Ovary (tissue), 7 donors: ENCODE measurements at regions not wholly inside any gene's neighbourhood (a gene's known extent, or its start where the extent isn't known, plus 50 kb on each side); places are given as distances from the start of the nearest gene placed in this dataset.

ENCODE experiments used
- DNase-seq, 5 donors: peaks; one replicate each; pipeline ENCODE4 v3.0.0-alpha.2; 2019 to 2020
- H3K27ac ChIP-seq, 2 donors: fragments of 200-600 bp; one replicate each; pipeline versions ENCODE4 v1.5.1 to v1.8.0; 2019 to 2022
- H3K27me3 ChIP-seq: fragments of 200-600 bp; one replicate; pipeline ENCODE4 v1.8.0; 2022
- H3K36me3 ChIP-seq: fragments of 200-600 bp; sonication (generic); one replicate; pipeline ENCODE4 v1.5.1; 2019
- H3K4me1 ChIP-seq: one replicate; pipeline ENCODE4 v1.8.1; 2013; ENCODE audit warnings: mild to moderate bottlenecking, moderate library complexity; ENCODE audit not compliant: insufficient read depth
- H3K4me3 ChIP-seq: fragments of 200-600 bp; sonication (generic); one replicate; pipeline ENCODE4 v1.5.1; 2017
- H3K9me3 ChIP-seq, 2 donors: fragments of 200-600 bp in 1 of 2; sonication (generic) in 1 of 2; one replicate each; pipeline versions ENCODE4 v1.5.1 to v1.8.1; 2013 to 2019; ENCODE audit warnings: mild to moderate bottlenecking in 1 of 2, moderate library complexity in 1 of 2
- CTCF ChIP-seq, 3 donors: fragments of 450-650 bp in 2 of 3; fragments of 200-600 bp in 1 of 3; IDR thresholded peaks; one replicate each; pipeline versions ENCODE4 v1.5.1 to v1.8.0; 2016 to 2022; ENCODE audit warnings: antibody characterized with exemption in 3 of 3, mild to moderate bottlenecking in 1 of 3
- EP300 ChIP-seq: sonication (generic); formaldehyde crosslinking; IDR thresholded peaks from one replicate; pipeline ENCODE4 v1.6.1; 2017; ENCODE audit warnings: antibody characterized with exemption
- POLR2A ChIP-seq: fragments of 450-650 bp; IDR thresholded peaks from one replicate; pipeline ENCODE4 v1.6.1; 2017; ENCODE audit warnings: antibody characterized with exemption, mild to moderate bottlenecking, moderate library complexity
- WGBS, 3 donors: extraction: QIAGEN DNeasy Blood & Tissue Kit in 1 of 3; methylation state at CpG; one replicate each; pipeline versions ENCODE4 v1.1.5 to v1.1.7; 2013 to 2017; 5-methylcytosine and 5-hydroxymethylcytosine counted together
- intact Hi-C, 4 donors: fragments of 100-400 bp; cut with DNase I; formaldehyde crosslinking; loops; one replicate each; pipeline versions ENCODE4 v1.11.0 to v1.15.1; 2022 to 2023
- donor health status: DM: no; HTN: no; CAD: no; lungs with moderate emphysema.
- donor health status: DM: no; HTN: no; CAD: no.
- donor health status: Bipolar disorder and iron deficiency.
- donor health status: DM: no; HTN: no; CAD: no.
- donor health status: DM: yes; HTN: yes; CAD: no.

- Histone ChIP-seq H3K36me3 (no peaks in the 10 kb centered on the region), H3K27me3 (no peaks in the 10 kb centered on the region), H3K4me3 (no peak overlapping the region), H3K9me3 (no peaks in the 10 kb centered on the region), H3K27ac (no peak overlapping the region), H3K4me1 (no peaks in the 10 kb centered on the region)
- no peak for DNase-seq
- TF ChIP-seq POLR2A (no peak), CTCF (IDR thresholded peaks at IDR 0.05) (no peak), EP300 (no peak)
- intact Hi-C loops: no loop called here
- 80 to 87% (median 84%) methylated on average over 5 of the region's 5 CpGs for WGBS, 3 donors
These were observed 267.9 kb upstream of the SASH1 start for GRCh38 chr6:148074738-148075137.

- no peaks in the 10 kb centered on the region for H3K36me3 ChIP-seq
- H3K9me3 ChIP-seq: no peaks in the 10 kb centered on the region
- no peaks in the 10 kb centered on the region for H3K4me1 ChIP-seq
- intact Hi-C loops: no loop called here
- no peak overlapping the region for H3K27ac ChIP-seq
- H3K27me3 ChIP-seq: no peaks in the 10 kb centered on the region
- DNase-seq: no peak
- no peak overlapping the region for H3K4me3 ChIP-seq
- no peak for TF ChIP-seq POLR2A
- no peak for TF ChIP-seq EP300
- no peak for TF ChIP-seq CTCF (IDR thresholded peaks at IDR 0.05)
These were observed 267.3 kb upstream of the SASH1 start for GRCh38 chr6:148075352-148075751.

- 39 to 53% (median 44%) methylated on average over 3 of the region's 3 CpGs for WGBS, 3 donors
- intact Hi-C loops: no loop called here
- no peak for DNase-seq
- Histone ChIP-seq H3K4me3 (no peak overlapping the region), H3K27me3 (no peaks in the 10 kb centered on the region), H3K27ac (no peak overlapping the region), H3K9me3 (no peaks in the 10 kb centered on the region), H3K4me1 (no peaks in the 10 kb centered on the region), H3K36me3 (no peaks in the 10 kb centered on the region)
- TF ChIP-seq POLR2A: no peak
- no peak for TF ChIP-seq EP300
- TF ChIP-seq CTCF (IDR thresholded peaks at IDR 0.05): no peak
These were observed 266.6 kb upstream of the SASH1 start for GRCh38 chr6:148076051-148076450.

- H3K27ac ChIP-seq: no peak overlapping the region
- DNase-seq: no peak
- TF ChIP-seq EP300 (no peak), CTCF (IDR thresholded peaks at IDR 0.05) (no peak), POLR2A (no peak)
- no peaks in the 10 kb centered on the region for H3K4me1 ChIP-seq
- intact Hi-C loops: no loop called here
- no peaks in the 10 kb centered on the region for H3K36me3 ChIP-seq
- H3K27me3 ChIP-seq: no peaks in the 10 kb centered on the region
- WGBS, 3 donors: 97 to 98% (median 98%) methylated on average over 1 of the region's 1 CpG
- no peak overlapping the region for H3K4me3 ChIP-seq
- no peaks in the 10 kb centered on the region for H3K9me3 ChIP-seq
These were observed 262.3 kb upstream of the SASH1 start for GRCh38 chr6:148080315-148080714.

- no peak overlapping the region for H3K27ac ChIP-seq
- no peaks in the 10 kb centered on the region for H3K27me3 ChIP-seq
- no peaks in the 10 kb centered on the region for H3K9me3 ChIP-seq
- no peaks in the 10 kb centered on the region for H3K4me1 ChIP-seq
- DNase-seq: no peak
- H3K36me3 ChIP-seq: no peaks in the 10 kb centered on the region
- intact Hi-C loops: no loop called here
- 95 to 97% (median 96%) methylated on average over 7 of the region's 7 CpGs for WGBS, 3 donors
- TF ChIP-seq EP300: no peak
- no peak for TF ChIP-seq POLR2A
- no peak for TF ChIP-seq CTCF (IDR thresholded peaks at IDR 0.05)
- H3K4me3 ChIP-seq: no peak overlapping the region
These were observed 261.6 kb upstream of the SASH1 start for GRCh38 chr6:148081076-148081475.
